Smooth muscle cell (in vitro differentiated cells): ENCODE measurements at regions not wholly inside any gene's neighbourhood (a gene's known extent, or its start where the extent isn't known, plus 50 kb on each side); places are given as distances from the start of the nearest gene placed in this dataset.

Experiments
- DNase-seq: peaks from one replicate; lab custom pipeline; 2025; ENCODE audit not compliant: unreplicated experiment; lab: John Stamatoyannopoulos, UW
- H2AFZ ChIP-seq: fragments of 200-600 bp; sonication (generic); 2 replicates; pipeline ENCODE4 v1.6.0; 2016; ENCODE audit warnings: antibody characterized with exemption, low read depth, mild to moderate bottlenecking
- H3F3A ChIP-seq: fragments of 200-600 bp; sonication (generic); 2 replicates; pipeline ENCODE4 v1.6.0; 2017; ENCODE audit warnings: antibody characterized with exemption, low read depth
- H3K27ac ChIP-seq: fragments of 200-600 bp; sonication (generic); 2 replicates; pipeline ENCODE4 v1.5.1; 2016; ENCODE audit warnings: low read depth, mild to moderate bottlenecking
- H3K27me3 ChIP-seq: fragments of 200-600 bp; sonication (generic); 2 replicates; pipeline ENCODE4 v1.6.1; 2016; ENCODE audit warnings: low read depth, mild to moderate bottlenecking
- H3K36me3 ChIP-seq: fragments of 200-600 bp; sonication (generic); 2 replicates; pipeline ENCODE4 v1.5.1; 2016; ENCODE audit warnings: low read depth
- H3K4me1 ChIP-seq: fragments of 200-600 bp; sonication (generic); 2 replicates; pipeline ENCODE4 v1.5.1; 2016; ENCODE audit warnings: low read depth
- H3K4me2 ChIP-seq: fragments of 200-600 bp; sonication (generic); 2 replicates; pipeline ENCODE4 v1.6.0; 2016; ENCODE audit warnings: mild to moderate bottlenecking
- H3K4me3 ChIP-seq: fragments of 200-600 bp; sonication (generic); 2 replicates; pipeline ENCODE4 v1.5.1; 2016; ENCODE audit warnings: mild to moderate bottlenecking
- H3K79me2 ChIP-seq: fragments of 200-600 bp; sonication (generic); 2 replicates; pipeline ENCODE4 v1.6.0; 2016; ENCODE audit warnings: low read depth, mild to moderate bottlenecking
- H3K9ac ChIP-seq: fragments of 200-600 bp; sonication (generic); 2 replicates; pipeline ENCODE4 v1.6.0; 2016; ENCODE audit warnings: low read depth
- H3K9me3 ChIP-seq: fragments of 200-600 bp; sonication (generic); replicated peaks from 2 replicates; pipeline ENCODE4 v1.5.1; 2016; ENCODE audit warnings: low read depth
- H4K20me1 ChIP-seq: fragments of 200-600 bp; sonication (generic); 2 replicates; pipeline ENCODE4 v1.6.0; 2016; ENCODE audit warnings: low read depth
- WGBS: methylation state at CpG from one replicate; pipeline ENCODE4 v1.1.7; 2016; ENCODE audit warnings: low lambda C conversion rate; 5-methylcytosine and 5-hydroxymethylcytosine counted together
- TF ChIP-seq, protein P1 (sequence below): fragments of 200-600 bp; sonication (generic); IDR thresholded peaks from 2 replicates; pipeline ENCODE4 v1.5.1; 2017; ENCODE audit warnings: borderline replicate concordance, mild to moderate bottlenecking, antibody characterized with exemption; ENCODE audit not compliant: insufficient read depth, poor library complexity, severe bottlenecking

DNA sequence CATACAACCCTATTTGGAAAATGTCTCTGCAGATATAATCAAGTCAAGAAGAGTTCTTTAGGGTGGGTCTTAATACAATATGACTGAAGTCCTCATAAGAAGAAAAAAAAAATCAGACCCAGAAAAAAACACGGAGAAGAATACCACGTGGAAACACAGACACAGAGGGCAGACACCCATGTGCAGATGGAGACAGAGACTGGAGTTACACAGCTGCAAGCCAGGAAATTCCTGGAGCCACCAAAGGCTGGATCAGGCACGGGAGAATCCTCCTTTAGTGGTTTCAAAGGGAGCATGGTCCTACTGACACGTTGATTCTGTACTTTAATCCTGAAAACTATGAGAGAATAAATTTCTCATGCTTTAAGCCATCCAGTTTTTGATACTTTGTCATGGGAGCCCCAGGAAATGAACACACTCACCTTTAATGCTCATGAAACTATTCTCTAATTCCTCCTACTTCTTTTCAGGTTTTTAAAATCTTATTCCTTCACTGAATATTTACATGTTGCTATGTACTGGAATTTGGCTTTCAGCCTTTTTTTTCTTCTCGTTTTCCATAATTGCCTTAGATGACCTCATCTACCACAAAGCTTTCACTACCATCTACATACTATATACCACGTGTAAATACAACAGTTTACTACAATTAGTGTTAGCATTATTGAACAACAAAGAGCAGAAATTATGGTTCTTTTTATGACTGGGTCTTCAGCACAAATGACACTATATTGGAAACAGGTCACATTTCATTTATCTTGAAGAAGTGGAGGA, 529.1 kb downstream of the IRS1 start:
- no peaks in the 10 kb centered on the region for H3K27me3 ChIP-seq
- no peaks in the 10 kb centered on the region for H3K9me3 ChIP-seq
- no peak overlapping the region for H3K4me3 ChIP-seq
- no peak for DNase-seq
- H3K79me2 ChIP-seq, result no peaks in the 10 kb centered on the region
- H3K9ac ChIP-seq, result no peak overlapping the region
- no peaks in the 10 kb centered on the region for H3K4me1 ChIP-seq
- no peaks in the 10 kb centered on the region for H3K36me3 ChIP-seq
- H3F3A ChIP-seq, result no peaks in the 10 kb centered on the region
- TF ChIP-seq, protein P1, sequence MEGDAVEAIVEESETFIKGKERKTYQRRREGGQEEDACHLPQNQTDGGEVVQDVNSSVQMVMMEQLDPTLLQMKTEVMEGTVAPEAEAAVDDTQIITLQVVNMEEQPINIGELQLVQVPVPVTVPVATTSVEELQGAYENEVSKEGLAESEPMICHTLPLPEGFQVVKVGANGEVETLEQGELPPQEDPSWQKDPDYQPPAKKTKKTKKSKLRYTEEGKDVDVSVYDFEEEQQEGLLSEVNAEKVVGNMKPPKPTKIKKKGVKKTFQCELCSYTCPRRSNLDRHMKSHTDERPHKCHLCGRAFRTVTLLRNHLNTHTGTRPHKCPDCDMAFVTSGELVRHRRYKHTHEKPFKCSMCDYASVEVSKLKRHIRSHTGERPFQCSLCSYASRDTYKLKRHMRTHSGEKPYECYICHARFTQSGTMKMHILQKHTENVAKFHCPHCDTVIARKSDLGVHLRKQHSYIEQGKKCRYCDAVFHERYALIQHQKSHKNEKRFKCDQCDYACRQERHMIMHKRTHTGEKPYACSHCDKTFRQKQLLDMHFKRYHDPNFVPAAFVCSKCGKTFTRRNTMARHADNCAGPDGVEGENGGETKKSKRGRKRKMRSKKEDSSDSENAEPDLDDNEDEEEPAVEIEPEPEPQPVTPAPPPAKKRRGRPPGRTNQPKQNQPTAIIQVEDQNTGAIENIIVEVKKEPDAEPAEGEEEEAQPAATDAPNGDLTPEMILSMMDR, result no peak
- no peak overlapping the region for H3K4me2 ChIP-seq
- H3K27ac ChIP-seq, result no peak overlapping the region
- 64% methylated on average over 6 of the region's 6 CpGs for WGBS
- no peaks in the 10 kb centered on the region for H4K20me1 ChIP-seq
- no peak overlapping the region for H2AFZ ChIP-seq

DNA sequence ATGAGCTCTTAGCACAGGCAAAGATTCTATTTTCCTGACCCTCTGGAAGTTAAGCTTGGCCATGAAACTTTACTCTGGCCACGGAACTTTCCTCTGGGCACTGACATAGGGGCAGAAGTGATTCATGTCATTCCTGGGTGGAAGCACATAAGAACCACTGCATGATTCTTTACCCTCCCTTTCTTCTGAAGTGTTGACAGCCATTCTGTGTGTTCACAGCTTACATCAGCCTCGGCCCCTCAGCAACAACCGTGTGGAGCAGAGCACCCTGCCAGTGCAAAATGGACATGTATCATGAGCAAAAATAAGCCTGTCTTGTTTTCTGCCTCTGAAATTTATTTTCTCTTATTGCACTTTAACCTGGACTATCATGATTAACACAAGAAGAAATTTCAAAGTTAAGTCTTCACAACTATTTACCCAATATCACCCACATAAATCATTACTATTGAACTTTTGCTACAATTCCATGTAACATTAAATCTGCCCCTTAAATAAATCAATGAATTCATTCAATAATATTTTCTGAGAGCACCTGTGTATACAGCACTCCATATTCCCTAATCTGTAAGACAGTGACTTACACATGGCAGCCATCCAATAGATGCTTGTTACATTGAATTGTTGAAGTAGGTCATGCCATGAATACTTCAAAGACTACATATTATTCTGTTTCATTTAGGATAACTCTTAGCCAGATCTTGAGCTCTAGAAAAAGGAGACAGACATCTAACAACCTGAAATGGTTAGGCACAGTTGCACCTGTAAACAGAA, 531.9 kb downstream of the IRS1 start:
- DNase-seq, result no peak
- no peaks in the 10 kb centered on the region for H3K36me3 ChIP-seq
- no peaks in the 10 kb centered on the region for H3K27me3 ChIP-seq
- no peak overlapping the region for H3K4me3 ChIP-seq
- H3K4me2 ChIP-seq, result no peak overlapping the region
- H3K9me3 ChIP-seq, result no peaks in the 10 kb centered on the region
- TF ChIP-seq, protein P1, result no peak
- H3K4me1 ChIP-seq, result no peaks in the 10 kb centered on the region
- WGBS, result 74% methylated on average over 3 of the region's 3 CpGs
- H3K9ac ChIP-seq, result no peak overlapping the region
- no peaks in the 10 kb centered on the region for H3F3A ChIP-seq
- H2AFZ ChIP-seq, result no peak overlapping the region
- no peaks in the 10 kb centered on the region for H4K20me1 ChIP-seq
- H3K79me2 ChIP-seq, result no peaks in the 10 kb centered on the region
- no peak overlapping the region for H3K27ac ChIP-seq

DNA sequence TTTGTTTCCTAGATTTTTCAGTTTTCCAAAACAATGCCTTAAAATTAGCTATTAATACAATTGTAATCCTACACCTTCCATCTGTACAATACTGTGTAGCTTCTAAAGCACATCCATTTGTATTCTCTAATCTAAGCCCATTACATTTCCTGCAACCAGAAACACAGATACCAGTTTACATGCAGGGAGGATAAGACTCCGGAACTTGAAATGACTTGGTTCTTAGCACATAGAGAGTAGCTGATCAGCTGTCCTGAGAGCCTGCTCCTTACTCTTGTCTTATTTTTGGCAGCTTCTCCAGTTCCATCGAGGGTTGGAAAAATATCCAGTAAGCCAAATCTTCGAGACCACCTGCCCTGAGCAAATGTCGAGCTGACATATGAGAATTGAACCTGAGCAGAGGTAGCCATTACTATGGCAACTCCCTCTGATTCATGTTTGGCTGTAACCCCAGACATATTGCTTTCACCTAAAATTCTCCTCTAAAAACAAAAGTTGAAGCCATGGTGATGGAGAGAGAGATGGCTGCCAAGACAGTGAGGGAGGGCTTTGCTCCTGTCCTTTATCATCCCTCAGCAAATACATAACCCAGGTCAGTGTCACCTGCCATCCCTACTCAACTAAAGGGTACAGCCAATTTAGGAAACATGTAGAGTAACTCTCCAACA, 542.8 kb downstream of the IRS1 start:
- DNase-seq, result no peak
- H3K27me3 ChIP-seq, result no peaks in the 10 kb centered on the region
- H2AFZ ChIP-seq, result no peak overlapping the region

More for the DNA sequence above, 542.8 kb downstream of the IRS1 start:
- no peaks in the 10 kb centered on the region for H4K20me1 ChIP-seq
- H3K9me3 ChIP-seq, result no peaks in the 10 kb centered on the region
- no peak overlapping the region for H3K9ac ChIP-seq
- TF ChIP-seq, protein P1, result no peak
- H3F3A ChIP-seq, result no peaks in the 10 kb centered on the region
- 89% methylated on average over 4 of the region's 4 CpGs for WGBS
- H3K79me2 ChIP-seq, result no peaks in the 10 kb centered on the region
- H3K4me2 ChIP-seq, result no peak overlapping the region
- H3K4me3 ChIP-seq, result no peak overlapping the region
- H3K4me1 ChIP-seq, result no peaks in the 10 kb centered on the region
- H3K36me3 ChIP-seq, result no peaks in the 10 kb centered on the region
- no peak overlapping the region for H3K27ac ChIP-seq
